ENCODE measurements at regions not wholly inside any gene's neighbourhood (a gene's known extent, or its start where the extent isn't known, plus 50 kb on each side); places are given as distances from the start of the nearest gene placed in this dataset.
"Not testable (repeated sequence)": the region's sequence is repeated elsewhere in the genome, so short reads cannot be mapped to it uniquely, and the experiment has no call there.

GRCh38 chr17:14518919-14519318 is 218.0 kb downstream of the HS3ST3B1 start:
- DNase-seq = not testable (repeated sequence)

DNA sequence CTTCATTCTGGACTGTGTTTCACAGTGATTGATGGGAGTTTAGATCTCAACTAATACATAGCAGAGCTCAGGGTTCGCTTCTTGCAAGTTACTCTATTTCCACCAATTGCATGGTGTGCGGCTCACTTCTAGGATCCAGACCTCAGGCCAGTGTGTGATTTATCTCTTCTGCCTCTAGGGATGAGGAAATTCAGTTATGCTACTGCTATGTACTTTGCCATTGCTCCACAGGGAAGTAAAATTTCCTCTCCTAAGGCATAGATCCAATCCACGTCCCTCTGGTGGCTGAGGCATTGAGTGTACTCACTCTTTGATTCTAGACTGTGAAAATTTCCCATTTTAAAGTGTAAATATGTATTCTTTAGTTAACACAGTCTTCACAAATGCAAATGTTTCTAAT is 214.1 kb downstream of the HS3ST3B1 start:
- DNase-seq = no peak

DNA sequence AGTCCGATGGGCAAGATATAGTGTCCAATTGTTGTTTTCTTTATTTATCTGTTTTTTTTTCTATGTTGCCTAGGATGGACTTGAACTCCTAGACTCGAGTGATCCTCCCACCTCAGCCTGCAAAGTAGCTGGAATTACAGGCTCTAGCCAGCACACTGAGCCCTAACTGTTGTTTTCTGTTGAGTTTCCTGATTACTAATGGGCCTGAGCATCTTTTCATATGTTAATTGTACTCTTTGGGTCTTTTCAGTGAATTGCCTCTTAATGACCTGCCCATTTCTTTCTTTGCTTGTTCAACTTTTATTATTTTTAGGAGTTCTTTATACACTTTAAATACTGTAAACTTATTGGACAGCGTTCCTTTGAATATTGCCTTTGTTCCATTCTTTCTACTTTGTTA is 213.0 kb downstream of the HS3ST3B1 start:
- no peak for DNase-seq

DNA sequence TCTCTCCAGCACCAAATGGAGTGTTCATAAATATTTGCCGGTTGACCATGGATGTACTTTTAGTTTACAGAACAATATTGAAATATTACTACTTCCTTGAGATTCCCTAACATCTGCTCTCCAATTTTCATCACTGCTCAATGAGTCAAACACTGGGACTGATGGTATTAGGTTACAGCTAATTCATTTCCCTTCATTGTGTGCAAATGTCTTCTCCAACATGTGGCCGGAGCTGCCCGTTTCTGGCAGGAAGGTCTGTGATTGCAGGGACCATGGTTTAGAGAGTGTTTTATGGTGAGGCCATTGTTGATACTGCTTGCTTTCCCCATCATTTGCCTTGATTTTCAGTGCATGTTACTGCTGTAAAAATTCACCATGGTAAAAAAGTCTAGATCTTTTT is 209.3 kb downstream of the HS3ST3B1 start:
- DNase-seq = no peak

DNA sequence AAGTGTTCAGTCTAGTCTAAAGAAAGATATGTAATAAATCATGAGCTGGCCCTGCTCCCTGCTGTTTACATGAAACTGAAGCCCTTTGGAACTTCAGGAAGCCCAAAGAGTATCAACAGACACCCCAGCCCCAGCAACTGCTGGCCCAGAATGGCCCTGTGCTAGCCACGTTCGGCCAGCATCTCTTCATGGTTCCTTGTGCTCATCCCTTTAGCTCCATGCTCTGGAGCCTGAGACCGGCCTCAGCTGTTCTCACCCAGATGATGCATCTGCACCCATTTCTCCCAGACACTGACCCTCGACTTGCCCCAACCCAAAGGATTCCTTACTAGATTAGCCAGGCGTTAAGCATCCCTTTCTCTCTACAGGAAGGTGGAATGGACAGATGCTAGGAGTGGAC is 207.3 kb downstream of the HS3ST3B1 start:
- no peak for DNase-seq

DNA sequence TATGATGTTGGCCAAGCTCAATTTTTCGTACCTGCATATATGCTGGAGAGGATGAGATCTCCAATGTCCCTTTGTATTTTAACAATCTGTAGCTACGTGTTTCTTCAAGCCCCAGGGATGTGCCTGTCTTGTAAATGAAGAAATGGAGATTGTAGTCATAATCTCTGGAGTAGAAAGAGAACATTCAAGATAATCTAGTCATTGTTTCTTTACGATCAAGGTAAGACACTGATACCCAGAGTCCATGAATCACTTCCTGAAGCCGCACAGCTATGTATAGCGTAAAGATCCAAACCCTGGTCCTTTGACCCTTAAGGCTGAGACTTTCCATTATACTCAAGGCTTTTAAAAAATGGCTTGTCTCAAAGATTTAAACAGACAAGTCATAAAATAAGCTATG is 205.5 kb downstream of the HS3ST3B1 start:
- no peak for DNase-seq

- DNase-seq = no peak
Observed at GRCh38 chr17:14505606-14506005, 204.7 kb downstream of the HS3ST3B1 start.

DNA sequence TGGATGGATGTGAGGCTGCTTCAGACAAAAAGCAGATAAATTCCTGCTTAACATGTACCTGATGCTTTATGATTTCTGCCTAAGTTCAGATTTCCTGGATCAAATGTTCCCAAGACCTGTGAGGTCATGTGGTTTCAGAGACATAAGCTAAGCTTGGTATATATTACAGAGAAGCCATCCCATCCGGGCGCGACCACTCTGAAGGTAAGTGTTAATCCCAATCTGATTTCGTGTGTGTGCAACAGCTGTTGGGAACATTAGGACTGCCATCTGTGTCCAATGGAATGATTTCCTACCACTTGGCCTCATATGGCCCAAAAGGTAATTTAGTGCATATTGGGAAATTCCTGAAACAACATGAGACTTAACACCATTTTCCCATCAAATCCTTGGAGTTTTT is 199.1 kb downstream of the HS3ST3B1 start:
- no peak for DNase-seq

DNA sequence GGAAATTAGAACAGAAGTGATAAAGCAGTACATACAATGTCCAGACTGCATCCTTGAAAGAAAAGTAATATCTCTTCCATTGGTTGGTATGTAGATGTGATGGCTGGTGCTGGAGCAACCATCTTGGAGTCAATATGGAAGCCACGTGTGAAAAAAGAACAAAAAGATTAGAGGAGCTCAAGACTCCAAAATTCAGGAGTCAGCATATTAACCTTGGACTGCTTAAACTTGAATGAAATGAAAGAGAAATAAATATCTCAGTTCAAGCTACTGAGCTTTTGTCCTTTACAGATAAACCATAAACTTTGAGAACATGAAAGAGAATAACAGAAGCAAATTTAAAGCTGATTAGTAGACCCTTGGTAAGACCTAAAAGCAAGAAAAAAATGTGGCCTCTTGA is 197.9 kb downstream of the HS3ST3B1 start:
- DNase-seq = no peak

DNA sequence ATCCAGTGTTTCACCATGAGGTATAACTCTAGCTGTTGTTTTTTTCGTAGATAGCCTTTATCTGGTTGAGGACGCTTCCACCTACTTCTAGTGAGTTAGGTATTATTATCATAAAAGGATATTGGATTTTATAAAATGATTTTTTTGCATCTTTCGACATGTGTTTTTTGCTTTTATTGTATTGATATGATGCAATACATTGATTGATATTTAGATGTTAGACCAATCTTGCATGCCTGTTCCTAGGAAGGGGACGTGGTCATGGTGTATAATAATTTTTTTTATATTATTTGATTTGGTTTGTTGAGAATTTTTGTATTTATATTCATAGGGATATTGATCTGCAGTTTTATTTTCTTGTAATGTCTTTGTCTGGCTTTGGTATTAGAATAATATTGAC is 193.3 kb downstream of the HS3ST3B1 start:
- DNase-seq = no peak

GRCh38 chr17:14489986-14490385 is 189.1 kb downstream of the HS3ST3B1 start:
- no peak for DNase-seq

DNA sequence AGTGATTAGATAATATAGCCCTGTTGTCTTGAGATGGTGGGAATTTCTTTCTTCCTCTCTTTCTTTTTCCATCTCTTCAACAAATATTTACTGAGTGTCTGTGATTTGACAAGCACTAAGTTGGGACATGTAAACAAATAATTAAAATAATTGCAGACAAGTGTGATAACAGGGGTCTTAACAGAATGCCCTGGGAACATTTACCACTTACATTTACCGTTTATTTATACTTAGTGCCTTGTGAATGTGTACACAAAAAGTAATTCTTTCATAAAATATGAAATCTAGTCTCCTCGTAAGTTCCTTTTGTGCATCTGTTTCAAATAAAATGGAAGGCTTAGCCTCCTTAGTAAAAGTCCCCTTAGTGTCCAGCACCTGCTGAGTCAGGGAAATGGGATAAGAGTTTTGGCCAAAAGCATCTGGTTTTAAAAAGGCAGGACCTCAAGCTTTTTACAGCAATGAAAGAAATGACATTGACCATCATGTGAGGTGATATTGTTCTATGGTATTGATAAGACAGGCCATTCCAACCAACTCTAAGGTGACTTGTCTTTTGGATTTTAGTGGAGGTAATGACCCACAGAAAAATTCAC is 188.2 kb downstream of the HS3ST3B1 start:
- no peak for DNase-seq

GRCh38 chr17:14487068-14487467 is 186.2 kb downstream of the HS3ST3B1 start:
- no peak for DNase-seq

- DNase-seq = no peak
Observed at GRCh38 chr17:14482715-14483114, 181.8 kb downstream of the HS3ST3B1 start.

DNA sequence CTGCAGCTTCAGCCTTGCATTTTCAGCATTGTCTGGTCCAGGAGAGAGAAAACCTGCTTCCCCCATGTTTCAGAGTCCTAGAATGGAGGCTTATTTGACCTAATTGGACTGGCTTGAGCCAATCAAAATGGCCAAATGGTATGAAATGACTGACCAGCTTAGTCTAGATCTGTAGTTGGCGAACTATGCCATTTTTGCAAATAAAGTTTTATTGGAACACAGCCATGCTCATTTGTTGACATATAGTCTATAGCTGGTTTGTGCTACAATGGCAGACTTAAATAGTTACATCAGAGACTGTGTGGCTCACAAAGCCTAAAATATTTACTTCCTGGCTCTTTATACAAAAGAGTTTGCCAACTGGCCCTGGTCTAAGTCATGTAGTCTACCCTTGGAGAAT is 180.8 kb downstream of the HS3ST3B1 start:
- DNase-seq = no peak

GRCh38 chr17:14474591-14474990 is 173.7 kb downstream of the HS3ST3B1 start:
- DNase-seq = no peak

- no peak for DNase-seq
Observed at GRCh38 chr17:14471052-14471451, 170.2 kb downstream of the HS3ST3B1 start.

DNA sequence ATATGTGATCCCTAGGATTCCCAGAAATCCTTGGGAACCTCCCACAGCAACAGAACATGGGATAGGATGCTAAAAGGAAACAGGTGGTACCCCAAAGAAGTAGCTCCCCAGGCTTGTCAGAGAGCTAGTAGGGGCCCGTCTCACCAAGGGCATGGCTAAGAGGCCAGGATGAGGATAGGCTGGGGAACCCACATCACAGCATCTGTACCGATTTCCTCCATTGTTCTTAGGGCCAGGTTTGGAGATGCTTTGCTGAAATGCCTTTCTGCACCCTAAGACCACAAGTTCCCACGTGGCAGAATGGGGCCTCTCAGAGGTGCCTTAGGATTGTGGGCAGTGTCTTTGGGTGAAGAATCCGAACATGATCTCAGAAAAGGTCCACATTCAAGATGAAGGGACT is 169.5 kb downstream of the HS3ST3B1 start:
- no peak for DNase-seq

DNA sequence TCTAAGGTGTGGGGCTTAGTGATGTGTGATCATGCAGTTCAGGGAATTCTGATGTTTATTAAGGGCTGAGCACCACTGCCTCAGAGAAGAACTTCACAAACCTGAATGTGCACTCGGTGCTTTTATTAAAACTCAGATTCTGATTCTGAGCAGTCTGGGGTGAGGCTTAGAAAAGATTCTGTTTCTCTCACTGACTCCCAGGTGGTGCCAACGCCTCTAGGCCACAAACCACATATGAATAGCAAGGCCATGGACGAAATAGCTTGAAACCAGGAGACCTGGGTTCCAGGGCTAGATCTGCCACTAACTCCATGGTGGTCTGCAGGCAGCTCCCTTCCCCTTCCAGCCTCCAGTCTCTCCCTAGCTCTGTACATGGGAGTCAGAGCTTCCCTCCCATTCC is 169.1 kb downstream of the HS3ST3B1 start:
- DNase-seq = no peak

DNA sequence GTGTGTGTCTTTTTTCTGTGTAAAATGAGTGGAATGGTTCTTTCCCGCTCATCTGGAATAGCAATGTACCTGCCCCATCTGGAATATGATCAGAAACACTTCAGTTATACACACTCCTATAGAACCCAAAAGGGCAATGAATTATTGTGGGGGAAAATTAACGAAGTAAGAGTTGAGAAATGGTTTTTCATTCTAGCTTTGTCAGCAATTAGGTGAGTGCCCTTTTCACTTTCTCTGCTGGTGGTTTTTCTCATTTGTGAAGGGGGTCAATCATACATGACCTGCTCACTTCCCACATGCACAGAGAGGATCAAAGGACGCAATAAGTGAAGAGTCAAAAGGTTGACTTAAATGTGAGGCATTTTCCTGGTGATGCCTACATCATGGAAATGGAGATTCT is 168.0 kb downstream of the HS3ST3B1 start:
- DNase-seq = no peak

DNA sequence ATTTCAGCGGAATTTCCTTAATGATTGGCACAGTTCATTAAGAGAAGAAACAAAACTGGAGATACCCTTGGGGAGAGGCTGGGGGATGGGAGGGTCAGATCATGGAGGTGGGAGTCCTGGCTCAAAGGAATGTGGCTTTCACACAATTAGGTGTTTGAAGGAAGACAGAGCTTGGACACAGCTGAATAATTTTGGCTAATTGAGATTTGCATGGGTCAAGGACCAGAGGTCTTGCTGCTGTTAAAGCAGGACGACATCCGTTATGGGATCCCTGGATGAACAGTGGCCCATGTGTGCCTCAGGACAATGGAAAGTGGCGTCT is 160.3 kb downstream of the HS3ST3B1 start:
- DNase-seq = no peak

DNA sequence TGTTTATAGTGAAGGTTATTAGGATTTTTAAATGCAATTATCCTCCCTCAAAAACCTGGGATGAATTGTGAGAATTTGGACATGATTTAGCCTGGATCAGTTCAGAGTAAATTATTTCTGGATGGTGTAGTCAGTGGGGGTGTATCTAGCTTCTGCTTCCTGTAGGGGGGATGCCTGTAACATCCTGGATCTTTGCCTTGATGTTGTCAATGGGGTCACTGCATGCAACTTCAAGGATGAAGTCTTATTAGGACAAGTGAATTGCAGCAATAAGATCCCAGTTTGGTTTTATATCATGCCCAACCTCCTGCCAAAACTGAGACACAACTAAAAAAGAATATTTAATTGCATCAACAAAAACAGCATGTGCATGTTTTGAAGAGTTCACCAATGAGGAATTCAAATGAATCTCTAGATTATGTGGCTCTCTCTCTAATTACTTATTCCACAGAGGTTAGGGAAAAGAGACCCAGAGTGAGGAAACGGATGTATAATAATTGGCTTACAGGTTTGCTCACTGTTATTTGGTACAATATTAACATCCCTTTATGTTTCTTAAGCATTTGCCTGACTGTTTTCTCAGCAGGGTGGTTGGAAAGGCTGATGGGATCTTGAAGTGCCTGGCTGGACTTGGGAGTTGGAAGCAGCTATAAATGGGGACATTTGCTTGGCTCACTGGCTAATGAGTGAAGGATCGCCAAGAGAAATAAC is 159.8 kb downstream of the HS3ST3B1 start:
- DNase-seq = no peak

DNA sequence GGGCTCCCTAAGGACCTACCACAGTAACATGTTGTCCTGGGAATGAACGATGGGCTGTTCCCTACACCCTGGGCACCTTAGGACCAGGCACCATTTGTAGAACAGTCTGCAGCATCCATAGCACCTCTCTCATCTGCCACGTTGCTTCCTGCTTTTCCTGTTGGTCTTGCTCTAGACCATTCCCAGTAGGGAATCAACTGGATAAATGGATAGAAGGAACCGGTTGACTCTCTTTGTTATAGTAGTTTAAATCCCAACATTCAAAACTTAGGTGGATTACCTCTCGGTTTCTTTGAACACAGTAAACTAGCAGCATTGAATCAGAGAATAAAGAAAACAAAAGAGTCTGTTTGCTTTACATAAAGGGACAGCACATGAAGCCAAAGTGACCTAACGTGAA is 159.1 kb downstream of the HS3ST3B1 start:
- no peak for DNase-seq

- no peak for DNase-seq
Observed at GRCh38 chr17:14458724-14459123, 157.8 kb downstream of the HS3ST3B1 start.

- no peak for DNase-seq
Observed at GRCh38 chr17:14454746-14455145, 153.9 kb downstream of the HS3ST3B1 start.

Data from NK-92 treated with Interleukin-12 subunit alpha and Interleukin-12 subunit beta, amount 100 ng/mL, for 24 hours (cell line).